AG04449 (cell line): ENCODE measurements at regions not wholly inside any gene's neighbourhood (a gene's known extent, or its start where the extent isn't known, plus 50 kb on each side); places are given as distances from the start of the nearest gene placed in this dataset.

Experiments used
- CTCF ChIA-PET: fragments of 350-600 bp; formaldehyde crosslinking; extraction: SDS; loops from one replicate; lab custom pipeline; 2021; ENCODE audit warnings: antibody characterized with exemption; lab: Yijun Ruan, JAX
- POLR2A ChIA-PET: fragments of 400-600, 350-600 bp; formaldehyde crosslinking; extraction: SDS; loops from one replicate; lab custom pipeline; 2020; ENCODE audit warnings: antibody characterized with exemption, inconsistent platforms; lab: Yijun Ruan, JAX
- DNase-seq: peaks from one replicate; pipeline ENCODE4 v3.0.0-alpha.2; 2010; ENCODE audit warnings: low read depth, low spot score
- H3K4me3 ChIP-seq: 2 replicates; pipeline ENCODE4 v1.5.1; 2011; ENCODE audit warnings: low read depth, mild to moderate bottlenecking, control low read depth, low read length
- CTCF ChIP-seq: IDR thresholded peaks from one replicate; pipeline ENCODE4 v1.5.1; 2011; ENCODE audit warnings: mild to moderate bottlenecking, moderate library complexity, low read length, control low read depth, inconsistent platforms; ENCODE audit not compliant: insufficient read depth; ENCODE audit errors: missing control alignments

GRCh38 chr20:57938158-57939108, 228.6 kb upstream of the PMEPA1 start:
- no peak for DNase-seq
- H3K4me3 ChIP-seq = no peak overlapping the region
- no peak for TF ChIP-seq CTCF
- ChIA-PET POLR2A (interaction anchor here (1.1 kb wide), 1 partner anchor 9 kb away, joined by 3 read pairs; no protein-coding TSS in a partner anchor), CTCF (no interaction called here)

DNA sequence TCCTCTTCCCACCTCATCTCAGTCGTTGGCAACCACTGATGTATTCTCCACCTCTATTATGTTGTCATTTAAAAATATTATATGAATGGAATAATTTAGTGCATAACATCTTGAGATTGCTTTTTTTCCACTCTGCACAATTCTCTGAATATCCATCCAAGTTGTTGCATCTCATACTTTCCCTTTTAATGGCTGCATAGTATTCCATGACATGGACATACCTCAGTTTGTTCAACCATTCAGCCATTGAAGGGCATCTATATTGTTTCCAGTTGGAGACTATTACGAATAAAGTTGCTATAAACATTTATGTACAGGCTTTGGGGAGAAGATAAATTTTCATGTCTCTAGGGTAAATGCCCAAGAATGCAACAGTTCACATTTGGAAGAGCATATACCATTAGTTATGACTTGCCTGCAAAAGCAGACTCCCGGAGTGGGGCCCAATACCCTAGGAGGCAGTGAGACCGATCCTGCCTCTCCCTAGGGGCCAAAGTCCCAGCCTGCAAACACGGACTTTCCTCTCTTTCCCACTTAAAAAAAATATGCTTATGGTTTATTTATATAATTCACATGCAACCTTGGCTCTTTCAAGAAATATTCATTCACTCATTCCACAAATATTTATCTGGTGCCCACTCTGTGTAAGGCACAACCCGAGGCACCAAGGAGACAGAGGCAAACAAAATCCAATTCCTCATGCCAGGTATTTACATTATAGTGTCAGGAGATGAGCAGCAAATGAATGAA, 227.0 kb upstream of the PMEPA1 start:
- no peak for TF ChIP-seq CTCF
- H3K4me3 ChIP-seq = no peak overlapping the region
- DNase-seq = no peak
- CTCF ChIA-PET = no interaction called here
- POLR2A ChIA-PET = no interaction called here

DNA sequence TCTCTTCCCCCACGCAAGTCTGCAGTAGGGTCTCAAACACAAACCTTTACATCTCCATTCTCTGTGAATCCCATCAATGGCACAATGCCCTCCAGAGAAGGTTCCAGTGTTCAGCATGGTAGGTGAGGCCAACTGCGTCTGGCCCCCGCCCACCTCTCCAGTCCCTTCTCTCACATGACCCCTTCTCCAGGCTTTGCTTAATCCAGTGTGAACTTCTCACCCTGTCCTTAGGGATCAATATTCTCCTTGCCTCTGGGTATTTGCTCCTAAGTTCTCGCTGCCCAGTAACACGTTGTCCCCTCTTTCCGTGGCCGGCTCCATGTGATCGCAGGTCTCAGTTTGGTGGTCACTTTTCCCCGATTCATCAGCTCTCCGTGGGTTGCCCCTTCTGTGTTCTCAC, 225.1 kb upstream of the PMEPA1 start:
- H3K4me3 ChIP-seq = no peak overlapping the region
- TF ChIP-seq CTCF = no peak
- DNase-seq = no peak
- ChIA-PET POLR2A (no interaction called here), CTCF (no interaction called here)

DNA sequence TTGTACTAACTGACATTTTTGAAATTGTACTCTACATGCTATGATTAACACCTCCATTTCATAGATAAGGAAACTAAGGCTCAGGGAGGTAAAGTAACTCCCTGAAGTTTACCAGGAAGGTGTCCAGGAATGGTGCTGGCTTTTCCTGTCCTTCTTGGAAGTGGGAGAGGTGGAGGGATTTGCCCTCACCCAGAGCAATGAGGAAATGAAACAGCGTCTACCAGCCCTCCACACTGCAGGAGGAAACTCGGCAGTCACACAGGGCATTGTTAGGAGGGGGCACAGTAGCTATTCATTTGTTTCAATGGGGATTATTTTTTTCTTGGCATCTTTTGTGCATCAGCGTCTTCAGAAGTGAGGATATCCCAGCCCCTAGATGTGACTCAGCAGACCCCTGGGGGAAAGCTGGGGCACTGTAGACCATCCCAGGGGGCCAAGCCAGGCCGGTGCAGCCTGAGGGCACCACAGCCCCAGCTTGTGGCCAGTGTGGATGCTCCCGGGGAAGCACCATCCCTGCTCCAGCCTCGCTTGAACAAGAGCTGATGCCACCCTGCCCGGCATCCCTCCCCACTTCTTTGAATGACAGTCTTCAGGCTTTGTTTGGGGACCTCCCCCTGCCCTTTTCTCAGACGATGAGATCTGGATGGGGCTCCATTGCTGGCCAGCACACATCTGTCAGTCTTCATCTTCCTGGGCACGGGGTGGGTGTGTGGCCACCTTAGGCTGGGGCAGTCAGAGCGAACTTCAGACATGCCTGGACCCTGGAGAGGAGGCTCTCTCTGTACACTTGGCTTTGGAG, 224.4 kb upstream of the PMEPA1 start:
- H3K4me3 ChIP-seq = no peak overlapping the region
- DNase-seq = no peak
- POLR2A ChIA-PET = no interaction called here
- CTCF ChIA-PET = no interaction called here
- no peak for TF ChIP-seq CTCF

- POLR2A ChIA-PET = no interaction called here
- H3K4me3 ChIP-seq = no peak overlapping the region
- CTCF ChIA-PET = interaction anchor here (1.1 kb wide), 1 partner anchor 278 kb away, joined by 3 read pairs; no protein-coding TSS in a partner anchor
- no peak for TF ChIP-seq CTCF
- DNase-seq = no peak
Observed at GRCh38 chr20:57932227-57932864, 222.5 kb upstream of the PMEPA1 start.
